H7 (cell line): ENCODE measurements at regions not wholly inside any gene's neighbourhood (a gene's known extent, or its start where the extent isn't known, plus 50 kb on each side); places are given as distances from the start of the nearest gene placed in this dataset.

Source experiments
- DNase-seq: peaks from one replicate; pipeline ENCODE4 v3.0.0; 2012
- H3K27me3 ChIP-seq: 2 replicates; pipeline ENCODE4 v1.6.0; 2011; ENCODE audit warnings: mild to moderate bottlenecking, low read length; ENCODE audit not compliant: control insufficient read depth, insufficient read depth
- H3K36me3 ChIP-seq: replicated peaks from 2 replicates; pipeline ENCODE4 v1.5.1; 2011; ENCODE audit warnings: low read length; ENCODE audit not compliant: control insufficient read depth, insufficient read depth
- H3K4me3 ChIP-seq: 2 replicates; pipeline ENCODE4 v1.5.1; 2011; ENCODE audit warnings: low read depth, mild to moderate bottlenecking, control low read depth, low read length, moderate library complexity; ENCODE audit not compliant: insufficient read depth

DNA sequence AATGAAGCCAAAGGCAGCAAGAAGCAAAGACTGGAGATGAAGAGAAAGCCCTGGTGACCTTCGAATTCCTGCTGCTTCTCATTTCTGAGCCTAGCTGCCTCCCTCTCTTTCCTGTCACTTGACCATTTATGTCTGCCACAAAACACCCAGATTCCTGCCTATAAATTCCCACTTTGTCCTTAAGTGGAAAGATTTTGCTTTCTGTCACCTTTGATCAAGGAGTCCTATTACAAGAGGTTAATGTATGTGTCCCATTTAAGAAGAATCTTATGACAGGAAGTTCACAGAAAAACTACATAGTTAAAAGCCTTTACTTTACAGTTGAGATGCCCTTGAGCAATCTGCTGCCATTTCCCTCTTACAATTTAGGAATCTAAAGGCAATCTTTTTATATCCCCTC lies 155.7 kb downstream of the GALC start:
- no peak overlapping the region for H3K4me3 ChIP-seq

DNA sequence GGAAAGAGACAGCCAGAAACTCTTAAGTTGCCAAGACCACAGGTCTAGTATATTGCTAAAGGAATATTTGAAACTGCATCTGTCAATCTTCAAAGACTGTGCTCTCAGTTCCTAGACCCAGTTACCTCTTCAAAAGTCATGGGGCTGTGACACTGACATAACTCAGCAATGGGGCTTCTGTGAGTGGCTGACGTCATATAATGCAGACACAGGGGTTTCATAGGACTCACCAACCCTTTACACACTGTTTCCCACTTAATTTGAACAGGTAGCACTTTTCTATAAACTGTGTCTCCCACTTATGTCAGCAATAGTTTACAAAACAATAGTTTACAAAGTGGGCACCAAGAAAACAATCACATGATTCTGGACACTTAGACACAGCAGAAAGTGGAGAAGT lies 158.4 kb downstream of the GALC start:
- DNase-seq = no peak
- Histone ChIP-seq H3K27me3 (no peaks in the 10 kb centered on the region), H3K4me3 (no peak overlapping the region), H3K36me3 (no peaks in the 10 kb centered on the region)

More for the DNA sequence above, 155.7 kb downstream of the GALC start:
- Histone ChIP-seq H3K27me3 (no peaks in the 10 kb centered on the region), H3K36me3 (no peaks in the 10 kb centered on the region)
- DNase-seq = no peak

DNA sequence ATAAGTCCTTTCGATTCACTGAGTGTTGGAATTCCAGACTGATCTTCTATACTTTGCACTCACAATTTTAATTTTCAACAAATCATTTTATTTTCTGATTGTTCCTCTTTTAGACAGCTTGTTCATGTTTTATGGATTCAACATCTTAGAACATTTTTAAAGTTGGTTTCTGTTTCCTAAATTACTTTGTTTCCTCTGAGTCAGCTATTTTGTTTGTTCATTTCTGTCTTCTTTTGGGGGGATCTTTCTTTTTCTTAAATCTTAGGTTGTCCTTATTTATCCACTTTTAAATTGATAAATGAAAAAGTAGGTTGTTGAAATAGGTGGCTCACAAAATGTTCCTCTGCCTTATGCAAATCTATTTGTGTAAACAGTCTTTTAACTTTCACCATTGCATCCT lies 160.0 kb downstream of the GALC start:
- Histone ChIP-seq H3K4me3 (no peak overlapping the region), H3K27me3 (no peaks in the 10 kb centered on the region), H3K36me3 (no peaks in the 10 kb centered on the region)
- no peak for DNase-seq

DNA sequence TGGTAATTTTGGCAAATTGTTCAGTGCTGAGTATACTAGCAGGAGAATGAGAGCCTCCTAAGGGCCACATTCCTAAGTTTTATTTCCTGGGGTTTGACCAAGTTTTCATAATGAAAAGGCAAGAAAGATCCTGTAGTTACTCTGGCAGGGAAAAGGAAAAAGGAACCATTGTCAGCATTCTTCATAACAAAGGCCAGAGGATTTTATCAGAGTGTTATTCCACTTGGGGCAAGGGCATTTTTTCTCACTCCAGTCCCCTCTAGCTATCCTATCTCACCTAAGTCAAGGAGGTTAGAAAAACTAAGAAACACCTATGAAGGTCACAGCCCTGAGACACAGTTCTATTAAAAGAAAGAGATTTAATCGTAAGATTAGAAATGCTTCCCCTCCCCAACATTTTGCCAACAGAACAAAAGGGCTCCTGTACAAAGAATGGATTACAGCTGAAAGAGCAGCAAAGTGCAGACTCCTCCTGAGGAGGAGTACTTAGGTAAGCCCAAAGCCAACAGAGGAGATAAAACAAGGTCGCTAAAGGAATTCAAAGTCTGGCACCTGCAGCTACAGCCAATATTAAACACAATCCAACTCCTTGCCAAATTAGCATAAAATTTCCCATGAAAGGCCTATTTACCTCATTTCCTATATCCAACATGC lies 162.4 kb downstream of the GALC start:
- Histone ChIP-seq H3K4me3 (no peak overlapping the region), H3K27me3 (no peaks in the 10 kb centered on the region), H3K36me3 (no peaks in the 10 kb centered on the region)
- DNase-seq = no peak

DNA sequence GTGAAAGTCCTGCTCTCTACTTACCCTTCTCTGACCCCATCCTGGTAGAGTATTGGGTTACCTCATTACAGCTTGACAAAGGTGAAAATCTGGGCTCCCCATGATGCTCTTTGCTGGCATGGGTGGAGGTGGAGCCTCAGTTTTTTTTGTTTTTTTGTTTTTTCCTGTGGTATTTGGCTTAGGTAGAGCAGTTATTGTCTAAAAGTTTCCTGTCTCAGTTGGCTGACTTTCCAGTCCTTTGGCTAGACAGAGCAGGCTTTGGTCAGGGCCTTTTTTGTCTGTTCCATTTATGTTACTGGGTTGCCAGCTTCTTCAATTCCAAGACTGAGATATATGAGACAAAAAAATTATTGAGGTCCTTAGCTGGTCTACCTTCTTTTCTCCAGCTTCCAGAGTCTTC lies 163.4 kb downstream of the GALC start:
- Histone ChIP-seq H3K4me3 (no peak overlapping the region), H3K36me3 (no peaks in the 10 kb centered on the region), H3K27me3 (no peaks in the 10 kb centered on the region)
- DNase-seq = no peak

DNA sequence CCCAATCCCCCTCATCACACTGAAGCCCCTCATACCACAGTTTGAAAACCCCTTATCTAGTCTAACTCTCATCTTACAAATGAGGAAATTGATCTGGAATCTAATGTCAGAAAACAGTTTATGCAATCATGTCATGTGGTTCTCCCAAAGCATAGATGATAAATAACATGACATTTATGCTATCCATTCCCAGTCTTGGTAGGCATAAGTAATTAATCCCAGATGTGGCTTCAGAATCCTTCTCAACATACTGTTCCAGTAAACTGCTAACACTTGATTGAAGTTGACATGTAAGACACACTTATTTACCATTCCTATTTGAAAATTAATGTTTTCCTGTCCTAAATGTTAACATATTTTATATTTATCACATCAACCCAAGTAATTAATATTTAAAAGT lies 168.7 kb downstream of the GALC start:
- Histone ChIP-seq H3K4me3 (no peak overlapping the region), H3K36me3 (no peaks in the 10 kb centered on the region), H3K27me3 (no peaks in the 10 kb centered on the region)
- no peak for DNase-seq

DNA sequence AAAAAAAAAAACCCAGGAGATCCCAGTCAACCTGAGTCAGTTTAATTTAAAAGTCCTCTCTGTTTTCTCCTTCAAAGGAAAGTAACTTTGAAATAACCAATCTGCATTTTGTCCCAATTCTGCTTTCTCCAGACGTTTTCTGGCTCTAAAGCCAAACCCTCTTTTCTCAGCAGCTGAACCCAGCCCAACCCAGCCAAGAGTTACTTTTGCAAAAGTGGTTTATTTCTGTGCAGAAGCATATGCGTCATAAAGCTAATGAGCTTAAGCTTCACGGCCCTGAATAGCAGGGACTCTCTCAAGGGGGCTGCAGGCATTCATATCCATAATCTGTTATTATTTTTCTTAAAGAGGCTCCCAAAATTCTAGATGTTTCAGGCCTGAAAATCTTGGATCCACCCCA lies 176.6 kb downstream of the GALC start:
- Histone ChIP-seq H3K27me3 (no peaks in the 10 kb centered on the region), H3K4me3 (no peak overlapping the region), H3K36me3 (no peaks in the 10 kb centered on the region)
- DNase-seq = no peak

DNA sequence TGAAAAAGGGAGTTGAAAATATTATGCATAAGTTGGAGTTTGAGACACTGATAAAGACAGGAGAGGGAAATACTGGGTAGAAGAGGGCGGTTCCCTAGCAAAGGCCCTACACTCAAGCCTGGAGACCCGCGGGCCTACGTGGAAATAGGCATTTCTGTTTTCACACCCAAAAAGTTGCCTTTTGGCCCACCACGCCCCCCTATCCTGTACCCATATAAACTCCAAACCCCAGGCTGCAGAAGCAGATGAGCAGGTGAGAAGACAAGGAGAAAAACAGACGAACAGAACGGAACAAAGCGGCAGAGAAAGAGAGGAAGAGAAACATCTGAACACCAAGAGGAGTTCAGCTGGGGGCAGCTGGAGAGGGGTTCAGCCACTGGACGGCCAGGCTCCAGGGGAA lies 177.9 kb downstream of the GALC start:
- Histone ChIP-seq H3K36me3 (no peaks in the 10 kb centered on the region), H3K27me3 (no peaks in the 10 kb centered on the region), H3K4me3 (no peak overlapping the region)
- DNase-seq = no peak

DNA sequence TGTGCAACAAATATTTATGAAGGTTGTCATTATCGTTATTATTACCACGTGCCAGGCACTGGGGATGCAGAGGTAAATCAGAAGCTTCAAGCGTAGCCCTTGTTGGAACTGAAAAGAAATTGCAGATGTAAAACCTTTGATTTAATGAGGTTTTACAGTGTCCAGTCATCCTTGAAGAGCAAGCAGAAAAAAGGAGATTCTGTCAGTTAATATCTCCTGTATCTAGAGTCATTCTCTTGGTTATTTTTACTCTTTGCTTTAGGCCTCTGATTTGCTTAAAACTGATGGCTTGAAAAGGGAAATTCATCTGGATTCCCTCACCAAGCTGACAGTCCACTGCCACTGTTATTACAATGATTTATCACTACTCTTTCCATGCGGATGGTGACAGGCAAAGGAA lies 179.3 kb downstream of the GALC start:
- H3K27me3 ChIP-seq = no peaks in the 10 kb centered on the region
- no peak for DNase-seq
- H3K4me3 ChIP-seq = no peak overlapping the region
- H3K36me3 ChIP-seq = no peaks in the 10 kb centered on the region

DNA sequence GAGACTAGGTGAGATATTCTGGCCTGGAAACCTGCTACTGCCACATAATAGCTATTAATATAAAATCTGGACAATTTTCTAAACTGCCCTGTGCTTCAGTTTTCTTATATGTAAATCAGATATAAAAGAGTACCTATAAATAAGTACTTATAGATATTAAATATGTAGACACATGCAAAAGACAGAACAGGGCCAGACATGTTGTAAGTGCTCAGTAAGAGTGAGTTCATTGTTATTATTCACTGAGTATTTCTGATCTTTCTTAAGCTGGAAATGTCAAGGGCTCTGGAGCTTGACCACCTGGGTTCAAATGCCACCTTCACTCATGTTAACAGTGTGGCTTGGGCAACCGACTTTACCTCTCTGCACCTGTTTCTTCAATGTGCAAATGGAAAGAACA lies 179.8 kb downstream of the GALC start:
- Histone ChIP-seq H3K36me3 (no peaks in the 10 kb centered on the region), H3K4me3 (no peak overlapping the region), H3K27me3 (no peaks in the 10 kb centered on the region)
- DNase-seq = no peak

DNA sequence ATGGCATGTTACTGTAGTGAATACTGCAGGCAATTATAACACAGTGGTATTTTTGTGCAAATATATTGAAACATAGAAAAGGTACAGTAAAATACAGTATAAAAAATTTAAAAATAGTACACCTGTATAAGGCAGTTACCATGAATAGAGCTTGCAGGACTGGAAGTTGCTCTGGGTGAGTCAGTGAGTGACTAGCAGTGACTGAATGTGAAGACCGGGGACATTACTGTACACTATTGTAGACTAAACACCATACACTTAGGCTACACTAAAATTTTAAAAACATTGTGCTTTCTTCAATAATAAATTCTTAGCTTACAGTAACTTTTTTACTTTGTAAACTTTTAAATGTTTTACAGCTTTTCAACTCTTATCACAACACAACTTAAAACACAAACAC lies 181.7 kb downstream of the GALC start:
- Histone ChIP-seq H3K36me3 (no peaks in the 10 kb centered on the region), H3K4me3 (no peak overlapping the region), H3K27me3 (no peaks in the 10 kb centered on the region)
- DNase-seq = no peak

DNA sequence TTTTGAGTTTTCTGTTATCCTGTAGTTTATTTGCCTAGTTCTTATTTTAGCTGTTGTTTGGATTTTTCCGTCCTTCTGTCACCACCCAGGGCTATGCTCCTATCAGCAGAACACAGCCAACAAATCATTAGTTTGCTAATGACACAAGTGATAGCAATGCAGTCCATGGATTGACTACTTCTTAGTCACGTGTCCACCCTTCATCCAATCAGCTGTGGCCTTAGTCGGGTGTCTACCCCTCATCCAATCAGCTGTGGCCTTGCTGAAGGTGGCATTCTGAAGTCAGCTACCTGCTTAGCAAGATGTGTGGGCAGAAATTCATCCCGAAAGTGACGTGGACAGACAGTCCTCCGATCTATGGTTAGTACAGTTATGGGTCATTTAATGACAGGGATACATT lies 182.3 kb downstream of the GALC start:
- no peaks in the 10 kb centered on the region for H3K36me3 ChIP-seq
- H3K4me3 ChIP-seq = no peak overlapping the region
- DNase-seq = no peak
- no peaks in the 10 kb centered on the region for H3K27me3 ChIP-seq

DNA sequence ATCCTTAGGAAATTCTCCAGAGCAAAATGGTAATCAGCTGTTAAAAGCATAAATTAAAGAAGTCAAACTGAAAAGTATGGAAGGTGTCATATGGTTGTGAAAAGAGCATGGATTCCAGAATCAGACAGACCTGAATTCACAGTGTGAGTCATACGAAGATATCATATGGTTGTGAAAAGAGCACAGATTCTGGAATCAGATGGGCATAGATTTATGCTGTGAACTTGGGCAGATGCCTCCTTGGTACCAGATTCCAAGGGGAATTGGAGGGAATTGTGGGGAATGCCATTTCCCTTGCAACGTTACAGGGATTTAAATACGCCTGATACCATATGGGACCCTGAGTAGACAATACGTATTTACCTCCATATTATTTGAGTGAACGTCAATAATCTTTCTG lies 183.7 kb downstream of the GALC start:
- Histone ChIP-seq H3K4me3 (no peak overlapping the region), H3K36me3 (no peaks in the 10 kb centered on the region), H3K27me3 (no peaks in the 10 kb centered on the region)
- no peak for DNase-seq

DNA sequence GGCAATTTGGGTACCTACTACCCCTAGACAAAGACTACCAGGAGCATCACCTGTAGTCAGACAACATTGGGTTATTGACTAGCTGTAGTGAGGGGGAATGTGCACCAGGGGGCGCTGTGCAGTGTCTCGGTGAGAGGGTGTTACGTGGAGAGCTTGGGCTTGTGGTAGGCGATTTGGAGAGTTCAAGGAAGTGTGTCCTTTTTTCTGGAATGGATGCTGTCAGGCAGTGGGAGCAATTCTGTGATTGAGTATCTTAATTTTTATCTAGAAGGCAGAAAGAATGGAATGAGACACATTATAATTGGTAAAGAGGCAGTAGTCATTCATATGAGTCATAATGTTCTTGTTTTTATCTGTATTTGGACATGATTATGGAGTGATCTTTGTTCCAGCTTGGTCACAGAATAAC lies 187.7 kb downstream of the GALC start:
- Histone ChIP-seq H3K36me3 (no peaks in the 10 kb centered on the region), H3K4me3 (no peak overlapping the region), H3K27me3 (no peaks in the 10 kb centered on the region)
- peak; percentile 59 for DNase-seq

DNA sequence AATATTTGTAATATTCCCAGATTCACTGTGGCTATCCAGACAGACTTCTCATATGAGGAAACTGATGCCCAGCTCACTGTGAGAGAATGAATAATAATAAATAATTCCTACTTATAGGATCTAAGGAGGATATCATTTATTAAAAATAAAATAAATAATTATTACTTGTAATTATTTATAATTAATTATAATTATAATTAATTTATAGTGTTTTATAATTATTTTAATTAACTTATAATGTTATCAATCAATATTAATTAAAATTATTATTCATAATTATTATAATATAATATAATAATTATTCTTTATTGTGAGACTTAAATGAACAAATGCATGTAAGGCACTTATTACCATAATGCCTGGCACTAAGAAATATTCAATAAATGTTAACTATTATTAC lies 192.8 kb downstream of the GALC start:
- H3K36me3 ChIP-seq = no peaks in the 10 kb centered on the region
- no peaks in the 10 kb centered on the region for H3K27me3 ChIP-seq
- no peak overlapping the region for H3K4me3 ChIP-seq
- DNase-seq = no peak

DNA sequence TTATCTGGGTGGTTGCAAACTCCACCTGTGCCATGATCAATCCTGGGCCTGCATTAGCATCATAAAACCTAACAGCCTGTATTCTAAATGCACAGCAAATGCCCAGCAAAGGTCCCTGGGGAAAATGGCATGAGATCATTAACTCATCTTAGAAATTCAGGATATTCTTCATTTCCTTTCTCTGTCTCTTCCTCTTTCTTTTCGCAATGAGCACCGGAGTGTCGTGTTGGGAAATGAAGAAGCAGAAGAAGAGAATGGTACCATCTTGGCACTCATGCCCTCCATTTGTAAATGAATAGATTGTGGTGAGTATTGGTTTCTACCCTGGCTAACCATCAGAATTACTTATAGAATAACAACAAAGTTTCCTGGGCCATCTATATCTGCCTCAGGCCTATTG lies 193.6 kb downstream of the GALC start:
- DNase-seq = no peak
- H3K4me3 ChIP-seq = no peak overlapping the region
- no peaks in the 10 kb centered on the region for H3K36me3 ChIP-seq

More for the DNA sequence above, 193.6 kb downstream of the GALC start:
- H3K27me3 ChIP-seq = no peaks in the 10 kb centered on the region
